ENCODE measurements at regions not wholly inside any gene's neighbourhood (a gene's known extent, or its start where the extent isn't known, plus 50 kb on each side); places are given as distances from the start of the nearest gene placed in this dataset.

DNA sequence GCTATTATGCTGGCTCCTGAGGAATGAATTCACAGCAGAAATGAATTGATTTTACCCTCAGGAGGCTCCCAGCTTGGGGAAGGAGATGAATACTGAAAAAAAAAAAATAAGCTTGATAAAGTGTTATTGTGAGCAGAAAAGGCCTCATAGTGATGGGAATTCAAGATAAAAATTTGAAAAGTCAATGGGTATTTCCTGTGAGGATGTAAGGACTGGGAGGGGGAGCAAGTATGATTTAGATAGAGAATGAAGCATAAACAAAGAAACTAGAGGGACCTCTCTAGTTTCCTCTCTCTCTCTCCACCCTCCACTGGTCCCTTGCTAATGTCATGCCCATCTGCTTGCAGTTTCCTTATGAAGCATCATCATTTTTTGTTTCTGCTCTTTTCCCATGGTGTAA lies 439.0 kb upstream of the PLXNA2 start:
- Histone ChIP-seq H2BK5ac (ENCODE audit: low read depth, low read length, poor library complexity) (no peak overlapping the region), H2BK12ac (ENCODE audit: low read length) (no peak overlapping the region), H3K36me3 (ENCODE audit: control insufficient read depth in 1 of 2, insufficient read depth in 2 of 2, low read length in 2 of 2) (no peaks in the 10 kb centered on the region), H3K27me3 (ENCODE audit: insufficient read depth, low read length) (no peaks in the 10 kb centered on the region), H4K12ac (ENCODE audit: low read depth, low read length) (no peak overlapping the region), H3K4me2 (ENCODE audit: low read length) (no peak overlapping the region), H2AK5ac (ENCODE audit: low read length) (no peak overlapping the region), H3K79me1 (ENCODE audit: low read length) (no peaks in the 10 kb centered on the region), H3K23ac (ENCODE audit: low read length) (no peak overlapping the region), H3K4ac (ENCODE audit: low read depth, low read length) (no peak overlapping the region), H3K4me1 (ENCODE audit: control insufficient read depth in 1 of 2, insufficient read depth in 2 of 2, low read length in 2 of 2) (no peaks in the 10 kb centered on the region), H2BK120ac (ENCODE audit: insufficient read depth, low read length, poor library complexity) (no peak overlapping the region), H4K91ac (ENCODE audit: low read depth, low read length) (no peak overlapping the region), H3K79me2 (ENCODE audit: control insufficient read depth, insufficient read depth, low read length, poor library complexity) (no peaks in the 10 kb centered on the region), H3K9ac (ENCODE audit: low read length) (no peak overlapping the region), H2AFZ (ENCODE audit: insufficient read depth, low read length, poor library complexity) (no peak overlapping the region), H3K9me3 (ENCODE audit: insufficient read depth, low read depth, low read length) (no peaks in the 10 kb centered on the region), H3K18ac (ENCODE audit: low read length) (no peak overlapping the region), H4K8ac (ENCODE audit: low read depth, low read length) (no peak overlapping the region), H3K27ac (ENCODE audit: low read depth, low read length) (no peak overlapping the region), H3K14ac (ENCODE audit: low read length) (no peak overlapping the region), H3K4me3 (ENCODE audit: low read depth, low read length) (no peak overlapping the region)
- DNase-seq = no peak

GRCh38 chr1:208684192-208684591 lies 440.0 kb upstream of the PLXNA2 start:
- Histone ChIP-seq H3K4me1 (ENCODE audit: control insufficient read depth in 1 of 2, insufficient read depth in 2 of 2, low read length in 2 of 2) (no peaks in the 10 kb centered on the region), H4K91ac (ENCODE audit: low read depth, low read length) (no peak overlapping the region), H3K9me3 (ENCODE audit: insufficient read depth, low read depth, low read length) (no peaks in the 10 kb centered on the region), H3K4me2 (ENCODE audit: low read length) (no peak overlapping the region), H2BK5ac (ENCODE audit: low read depth, low read length, poor library complexity) (no peak overlapping the region), H4K12ac (ENCODE audit: low read depth, low read length) (no peak overlapping the region), H4K8ac (ENCODE audit: low read depth, low read length) (no peak overlapping the region), H3K4ac (ENCODE audit: low read depth, low read length) (no peak overlapping the region), H2BK12ac (ENCODE audit: low read length) (no peak overlapping the region), H3K36me3 (ENCODE audit: control insufficient read depth in 1 of 2, insufficient read depth in 2 of 2, low read length in 2 of 2) (no peaks in the 10 kb centered on the region), H2AK5ac (ENCODE audit: low read length) (no peak overlapping the region), H2BK120ac (ENCODE audit: insufficient read depth, low read length, poor library complexity) (no peak overlapping the region), H3K23ac (ENCODE audit: low read length) (no peak overlapping the region), H2AFZ (ENCODE audit: insufficient read depth, low read length, poor library complexity) (no peak overlapping the region), H3K4me3 (ENCODE audit: low read depth, low read length) (no peak overlapping the region), H3K79me1 (ENCODE audit: low read length) (no peaks in the 10 kb centered on the region), H3K27me3 (ENCODE audit: insufficient read depth, low read length) (no peaks in the 10 kb centered on the region), H3K27ac (ENCODE audit: low read depth, low read length) (no peak overlapping the region), H3K9ac (ENCODE audit: low read length) (no peak overlapping the region), H3K18ac (ENCODE audit: low read length) (no peak overlapping the region), H3K79me2 (ENCODE audit: control insufficient read depth, insufficient read depth, low read length, poor library complexity) (no peaks in the 10 kb centered on the region), H3K14ac (ENCODE audit: low read length) (no peak overlapping the region)
- no peak for DNase-seq
- WGBS (ENCODE audit: extremely low coverage, insufficient coverage, insufficient read length) = no CpG with 5 or more reads among the region's 2 CpGs

GRCh38 chr1:208686592-208686991 lies 442.4 kb upstream of the PLXNA2 start:
- Histone ChIP-seq H3K36me3 (ENCODE audit: control insufficient read depth in 1 of 2, insufficient read depth in 2 of 2, low read length in 2 of 2) (no peaks in the 10 kb centered on the region), H4K8ac (ENCODE audit: low read depth, low read length) (no peak overlapping the region), H4K91ac (ENCODE audit: low read depth, low read length) (no peak overlapping the region), H3K18ac (ENCODE audit: low read length) (no peak overlapping the region), H3K27ac (ENCODE audit: low read depth, low read length) (no peak overlapping the region), H3K79me2 (ENCODE audit: control insufficient read depth, insufficient read depth, low read length, poor library complexity) (no peaks in the 10 kb centered on the region), H3K27me3 (ENCODE audit: insufficient read depth, low read length) (no peaks in the 10 kb centered on the region), H2BK120ac (ENCODE audit: insufficient read depth, low read length, poor library complexity) (no peak overlapping the region), H3K79me1 (ENCODE audit: low read length) (no peaks in the 10 kb centered on the region), H2AK5ac (ENCODE audit: low read length) (no peak overlapping the region), H3K4me1 (ENCODE audit: control insufficient read depth in 1 of 2, insufficient read depth in 2 of 2, low read length in 2 of 2) (no peaks in the 10 kb centered on the region), H3K9me3 (ENCODE audit: insufficient read depth, low read depth, low read length) (no peaks in the 10 kb centered on the region), H3K4me2 (ENCODE audit: low read length) (no peak overlapping the region), H2BK12ac (ENCODE audit: low read length) (no peak overlapping the region), H3K23ac (ENCODE audit: low read length) (no peak overlapping the region), H3K4me3 (ENCODE audit: low read depth, low read length) (no peak overlapping the region), H3K14ac (ENCODE audit: low read length) (no peak overlapping the region), H4K12ac (ENCODE audit: low read depth, low read length) (no peak overlapping the region), H2AFZ (ENCODE audit: insufficient read depth, low read length, poor library complexity) (no peak overlapping the region), H3K9ac (ENCODE audit: low read length) (no peak overlapping the region), H2BK5ac (ENCODE audit: low read depth, low read length, poor library complexity) (no peak overlapping the region), H3K4ac (ENCODE audit: low read depth, low read length) (no peak overlapping the region)
- WGBS (ENCODE audit: extremely low coverage, insufficient coverage, insufficient read length) = no CpG with 5 or more reads among the region's 2 CpGs
- DNase-seq = no peak

GRCh38 chr1:208688656-208689315 lies 444.6 kb upstream of the PLXNA2 start:
- Histone ChIP-seq H3K4me2 (ENCODE audit: low read length) (no peak overlapping the region), H2BK5ac (ENCODE audit: low read depth, low read length, poor library complexity) (no peak overlapping the region), H3K9me3 (ENCODE audit: insufficient read depth, low read depth, low read length) (no peaks in the 10 kb centered on the region), H3K4me3 (ENCODE audit: low read depth, low read length) (no peak overlapping the region), H4K91ac (ENCODE audit: low read depth, low read length) (no peak overlapping the region), H3K18ac (ENCODE audit: low read length) (no peak overlapping the region), H3K36me3 (ENCODE audit: control insufficient read depth in 1 of 2, insufficient read depth in 2 of 2, low read length in 2 of 2) (no peaks in the 10 kb centered on the region), H4K8ac (ENCODE audit: low read depth, low read length) (no peak overlapping the region), H2BK12ac (ENCODE audit: low read length) (no peak overlapping the region), H2AK5ac (ENCODE audit: low read length) (no peak overlapping the region), H2BK120ac (ENCODE audit: insufficient read depth, low read length, poor library complexity) (no peak overlapping the region), H3K4ac (ENCODE audit: low read depth, low read length) (no peak overlapping the region), H2AFZ (ENCODE audit: insufficient read depth, low read length, poor library complexity) (no peak overlapping the region), H3K14ac (ENCODE audit: low read length) (no peak overlapping the region), H3K4me1 (ENCODE audit: control insufficient read depth in 1 of 2, insufficient read depth in 2 of 2, low read length in 2 of 2) (no peaks in the 10 kb centered on the region), H3K79me1 (ENCODE audit: low read length) (no peaks in the 10 kb centered on the region), H3K27ac (ENCODE audit: low read depth, low read length) (no peak overlapping the region), H3K9ac (ENCODE audit: low read length) (no peak overlapping the region), H4K12ac (ENCODE audit: low read depth, low read length) (no peak overlapping the region), H3K27me3 (ENCODE audit: insufficient read depth, low read length) (no peaks in the 10 kb centered on the region), H3K23ac (ENCODE audit: low read length) (no peak overlapping the region), H3K79me2 (ENCODE audit: control insufficient read depth, insufficient read depth, low read length, poor library complexity) (no peaks in the 10 kb centered on the region)
- DNase-seq = no peak
- WGBS (ENCODE audit: extremely low coverage, insufficient coverage, insufficient read length) = no CpG with 5 or more reads among the region's 2 CpGs
